HEK293 (cell line): ENCODE measurements at regions not wholly inside any gene's neighbourhood (a gene's known extent, or its start where the extent isn't known, plus 50 kb on each side); places are given as distances from the start of the nearest gene placed in this dataset.

Experiments
- CTCF ChIA-PET: fragments of 350-600 bp; formaldehyde crosslinking; extraction: SDS; loops from one replicate; lab custom pipeline; 2021; ENCODE audit warnings: antibody characterized with exemption; lab: Yijun Ruan, JAX
- POLR2A ChIA-PET: fragments of 300-600 bp; formaldehyde crosslinking; extraction: SDS; loops from one replicate; lab custom pipeline; 2020; ENCODE audit warnings: antibody characterized with exemption, inconsistent platforms; lab: Yijun Ruan, JAX
- H3K27ac ChIP-seq: fragments of 200-500 bp; sonication (Bioruptor generic); 2 replicates; pipeline ENCODE4 v1.5.1; 2014; ENCODE audit warnings: low read depth, low read length, control low read depth, inconsistent platforms; ENCODE audit errors: extremely low read depth
- H3K36me3 ChIP-seq, 2 experiments: fragments of 200-500 bp in 1 of 2; sonication (Bioruptor generic) in 1 of 2; 1 replicate in 1 of 2; 2 replicates in 1 of 2; pipeline ENCODE4 v1.5.1; 2014 to 2017; ENCODE audit warnings: inconsistent platforms in 2 of 2, low read length in 2 of 2; ENCODE audit not compliant: control insufficient read depth in 2 of 2, insufficient read depth in 1 of 2
- H3K4me1 ChIP-seq: fragments of 200-500 bp; sonication (Bioruptor generic); 2 replicates; pipeline ENCODE4 v1.5.1; 2014; ENCODE audit warnings: mild to moderate bottlenecking, low read length, inconsistent platforms; ENCODE audit not compliant: control insufficient read depth, insufficient read depth
- H3K4me3 ChIP-seq: 2 replicates; pipeline ENCODE4 v1.5.1; 2011; ENCODE audit warnings: low read depth, mild to moderate bottlenecking, control low read depth, low read length, moderate library complexity
- H3K9me3 ChIP-seq: fragments of 200-500 bp; sonication (Bioruptor generic); 2 replicates; pipeline ENCODE4 v1.5.1; 2014; ENCODE audit warnings: low read depth, low read length, inconsistent platforms; ENCODE audit not compliant: control insufficient read depth, insufficient read depth
- FEZF1 ChIP-seq: fragments of 450-650 bp; formaldehyde crosslinking; IDR thresholded peaks from 2 replicates; pipeline ENCODE4 v1.5.1; 2016; ENCODE audit warnings: missing biosample characterization, missing genetic modification characterization
- GFI1B ChIP-seq: fragments of 450-650 bp; formaldehyde crosslinking; IDR thresholded peaks from 2 replicates; pipeline ENCODE4 v1.5.1; 2016; ENCODE audit warnings: missing biosample characterization, missing genetic modification characterization
- GLI2 ChIP-seq: fragments of 450-650 bp; formaldehyde crosslinking; IDR thresholded peaks from 2 replicates; pipeline ENCODE4; 2017; ENCODE audit warnings: missing biosample characterization, missing genetic modification characterization, low read depth, borderline replicate concordance
- HOXA7 ChIP-seq: sonication (generic); formaldehyde crosslinking; IDR thresholded peaks from 2 replicates; pipeline ENCODE4 v1.8.1; 2022; ENCODE audit warnings: missing genetic modification reagents, borderline replicate concordance
- HOXD13 ChIP-seq: sonication (generic); formaldehyde crosslinking; IDR thresholded peaks from 2 replicates; pipeline ENCODE4 v1.8.0; 2022; ENCODE audit warnings: missing genetic modification reagents, borderline replicate concordance
- IKZF3 ChIP-seq: fragments of 450-650 bp; IDR thresholded peaks from 2 replicates; pipeline ENCODE4 v1.5.0; 2018; ENCODE audit warnings: missing biosample characterization, mild to moderate bottlenecking, missing genetic modification characterization, moderate library complexity
- KLF1 ChIP-seq: fragments of 450-650 bp; formaldehyde crosslinking; IDR thresholded peaks from 2 replicates; pipeline ENCODE4 v1.5.1; 2016; ENCODE audit warnings: missing biosample characterization, missing genetic modification characterization
- KLF10 ChIP-seq: fragments of 450-650 bp; IDR thresholded peaks from 2 replicates; pipeline ENCODE4 v1.5.1; 2018; ENCODE audit warnings: missing biosample characterization, mild to moderate bottlenecking, missing genetic modification characterization
- SP2 ChIP-seq: fragments of 450-650 bp; formaldehyde crosslinking; IDR thresholded peaks from 2 replicates; pipeline ENCODE4 v1.5.1; 2016; ENCODE audit warnings: missing biosample characterization, missing genetic modification characterization
- TRIM28 ChIP-seq: IDR thresholded peaks from 2 replicates; pipeline ENCODE4 v1.6.1; 2011; ENCODE audit warnings: low read length, control low read depth, borderline replicate concordance
- ZBTB48 ChIP-seq: fragments of 450-650 bp; formaldehyde crosslinking; IDR thresholded peaks from 2 replicates; pipeline ENCODE4 v1.5.1; 2016; ENCODE audit warnings: missing biosample characterization, missing genetic modification characterization
- ZEB2 ChIP-seq: fragments of 450-650 bp; formaldehyde crosslinking; IDR thresholded peaks from 2 replicates; pipeline ENCODE4 v1.5.1; 2016; ENCODE audit warnings: missing biosample characterization, missing genetic modification characterization
- ZFP3 ChIP-seq: fragments of 450-650 bp; formaldehyde crosslinking; IDR thresholded peaks from 2 replicates; pipeline ENCODE4 v1.5.1; 2016; ENCODE audit warnings: low read depth, missing biosample characterization, missing genetic modification characterization
- ZNF10 ChIP-seq: fragments of 450-650 bp; formaldehyde crosslinking; IDR thresholded peaks from 2 replicates; pipeline ENCODE4 v1.5.1; 2017; ENCODE audit warnings: missing biosample characterization, missing genetic modification characterization
- ZNF169 ChIP-seq: fragments of 450-650 bp; formaldehyde crosslinking; IDR thresholded peaks from 2 replicates; pipeline ENCODE4 v1.5.1; 2016; ENCODE audit warnings: missing biosample characterization, missing genetic modification characterization
- ZNF214 ChIP-seq: fragments of 450-650 bp; formaldehyde crosslinking; IDR thresholded peaks from 2 replicates; pipeline ENCODE4 v1.5.1; 2017; ENCODE audit warnings: missing biosample characterization, mild to moderate bottlenecking, missing genetic modification characterization, borderline replicate concordance
- ZNF223 ChIP-seq: fragments of 450-650 bp; formaldehyde crosslinking; IDR thresholded peaks from 2 replicates; pipeline ENCODE4 v1.5.1; 2016; ENCODE audit warnings: missing biosample characterization, missing genetic modification characterization
- ZNF311 ChIP-seq: fragments of 450-650 bp; formaldehyde crosslinking; IDR thresholded peaks from 2 replicates; pipeline ENCODE4 v1.5.1; 2017; ENCODE audit warnings: missing biosample characterization, missing genetic modification characterization, borderline replicate concordance
- ZNF324 ChIP-seq: fragments of 450-650 bp; formaldehyde crosslinking; IDR thresholded peaks from 2 replicates; pipeline ENCODE4 v1.5.1; 2016; ENCODE audit warnings: missing biosample characterization, missing genetic modification characterization
- ZNF350 ChIP-seq: fragments of 450-650 bp; formaldehyde crosslinking; IDR thresholded peaks from 2 replicates; pipeline ENCODE4 v1.5.0; 2017; ENCODE audit warnings: missing biosample characterization, mild to moderate bottlenecking, missing genetic modification characterization
- ZNF366 ChIP-seq: fragments of 450-650 bp; formaldehyde crosslinking; conservative IDR thresholded peaks from 2 replicates; pipeline ENCODE4 v1.5.1; 2016; ENCODE audit warnings: missing biosample characterization, missing genetic modification characterization
- ZNF423 ChIP-seq: fragments of 450-650 bp; formaldehyde crosslinking; IDR thresholded peaks from 2 replicates; pipeline ENCODE4 v1.5.1; 2016; ENCODE audit warnings: missing biosample characterization, missing genetic modification characterization
- ZNF426 ChIP-seq: fragments of 450-650 bp; formaldehyde crosslinking; IDR thresholded peaks from 2 replicates; pipeline ENCODE4 v1.5.1; 2017; ENCODE audit warnings: missing biosample characterization, missing genetic modification characterization, mild to moderate bottlenecking, inconsistent platforms, moderate library complexity
- ZNF544 ChIP-seq: fragments of 450-650 bp; formaldehyde crosslinking; IDR thresholded peaks from 2 replicates; pipeline ENCODE4 v1.5.0; 2017; ENCODE audit warnings: missing biosample characterization, missing genetic modification characterization
- ZNF549 ChIP-seq: fragments of 450-650 bp; IDR thresholded peaks from 2 replicates; pipeline ENCODE4 v1.5.1; 2018; ENCODE audit warnings: missing biosample characterization, missing genetic modification characterization, mild to moderate bottlenecking, inconsistent platforms, moderate library complexity
- ZNF629 ChIP-seq: fragments of 450-650 bp; formaldehyde crosslinking; IDR thresholded peaks from 2 replicates; pipeline ENCODE4 v1.5.1; 2017; ENCODE audit warnings: missing biosample characterization, missing genetic modification characterization
- ZNF776 ChIP-seq: fragments of 450-650 bp; formaldehyde crosslinking; IDR thresholded peaks from 2 replicates; pipeline ENCODE4 v1.5.0; 2017; ENCODE audit warnings: missing biosample characterization, missing genetic modification characterization, borderline replicate concordance
- ZNF843 ChIP-seq: fragments of 450-650 bp; formaldehyde crosslinking; IDR thresholded peaks from 2 replicates; pipeline ENCODE4 v1.5.1; 2016; ENCODE audit warnings: missing biosample characterization, missing genetic modification characterization
- ZXDB ChIP-seq: fragments of 450-650 bp; formaldehyde crosslinking; IDR thresholded peaks from 2 replicates; pipeline ENCODE4 v1.5.1; 2016; ENCODE audit warnings: missing biosample characterization, missing genetic modification characterization
- TF ChIP-seq, protein P1 (sequence below): fragments of 450-650 bp; formaldehyde crosslinking; IDR thresholded peaks from 2 replicates; pipeline ENCODE4 v1.5.1; 2017; ENCODE audit warnings: missing biosample characterization, mild to moderate bottlenecking, missing genetic modification characterization, moderate library complexity
- TF ChIP-seq, protein P2 (sequence below): fragments of 450-650 bp; formaldehyde crosslinking; optimal IDR thresholded peaks from 2 replicates; pipeline ENCODE3; 2016; ENCODE audit warnings: missing biosample characterization, mild to moderate bottlenecking, missing genetic modification characterization
- TF ChIP-seq, protein P3 (sequence below): fragments of 450-650 bp; formaldehyde crosslinking; IDR thresholded peaks from 2 replicates; pipeline ENCODE4 v1.5.1; 2016; ENCODE audit warnings: missing biosample characterization, missing genetic modification characterization
- TF ChIP-seq, protein P4 (sequence below): fragments of 450-650 bp; formaldehyde crosslinking; IDR thresholded peaks from 2 replicates; pipeline ENCODE4 v1.5.1; 2016; ENCODE audit warnings: missing biosample characterization, missing genetic modification characterization

DNA sequence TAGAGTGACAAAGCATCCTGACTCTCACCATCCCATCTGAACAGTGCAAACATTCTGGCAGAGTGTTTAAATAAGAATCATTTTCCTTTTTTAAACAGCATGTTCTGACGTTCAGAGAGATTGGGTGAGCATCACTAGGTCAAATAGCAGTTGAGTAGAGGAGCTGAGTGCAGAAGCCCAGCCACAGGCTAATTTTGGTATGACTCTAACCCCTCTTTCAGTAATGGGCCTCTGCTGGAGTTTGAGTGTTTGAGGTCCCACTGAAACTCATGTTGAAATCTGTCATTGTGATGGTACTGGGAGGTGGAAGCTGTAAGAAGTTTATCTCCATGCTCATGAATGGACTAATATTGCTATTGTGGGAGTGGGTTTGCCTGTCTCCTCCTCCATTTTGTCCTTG, 194.4 kb downstream of the SALL1 start:
- H3K36me3 ChIP-seq = no peaks in the 10 kb centered on the region
- CTCF ChIA-PET = no interaction called here
- TF ChIP-seq, protein P1, sequence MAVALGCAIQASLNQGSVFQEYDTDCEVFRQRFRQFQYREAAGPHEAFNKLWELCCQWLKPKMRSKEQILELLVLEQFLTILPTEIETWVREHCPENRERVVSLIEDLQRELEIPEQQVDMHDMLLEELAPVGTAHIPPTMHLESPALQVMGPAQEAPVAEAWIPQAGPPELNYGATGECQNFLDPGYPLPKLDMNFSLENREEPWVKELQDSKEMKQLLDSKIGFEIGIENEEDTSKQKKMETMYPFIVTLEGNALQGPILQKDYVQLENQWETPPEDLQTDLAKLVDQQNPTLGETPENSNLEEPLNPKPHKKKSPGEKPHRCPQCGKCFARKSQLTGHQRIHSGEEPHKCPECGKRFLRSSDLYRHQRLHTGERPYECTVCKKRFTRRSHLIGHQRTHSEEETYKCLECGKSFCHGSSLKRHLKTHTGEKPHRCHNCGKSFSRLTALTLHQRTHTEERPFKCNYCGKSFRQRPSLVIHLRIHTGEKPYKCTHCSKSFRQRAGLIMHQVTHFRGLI (tag by site-specific recombination) = peak; percentile 92
- TF ChIP-seq, protein P2, sequence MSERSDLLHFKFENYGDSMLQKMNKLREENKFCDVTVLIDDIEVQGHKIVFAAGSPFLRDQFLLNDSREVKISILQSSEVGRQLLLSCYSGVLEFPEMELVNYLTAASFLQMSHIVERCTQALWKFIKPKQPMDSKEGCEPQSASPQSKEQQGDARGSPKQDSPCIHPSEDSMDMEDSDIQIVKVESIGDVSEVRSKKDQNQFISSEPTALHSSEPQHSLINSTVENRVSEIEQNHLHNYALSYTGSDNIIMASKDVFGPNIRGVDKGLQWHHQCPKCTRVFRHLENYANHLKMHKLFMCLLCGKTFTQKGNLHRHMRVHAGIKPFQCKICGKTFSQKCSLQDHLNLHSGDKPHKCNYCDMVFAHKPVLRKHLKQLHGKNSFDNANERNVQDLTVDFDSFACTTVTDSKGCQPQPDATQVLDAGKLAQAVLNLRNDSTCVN = no peak
- POLR2A ChIA-PET = no interaction called here
- H3K27ac ChIP-seq = no peak overlapping the region
- H3K4me1 ChIP-seq = no peaks in the 10 kb centered on the region
- no peak overlapping the region for H3K4me3 ChIP-seq
- H3K9me3 ChIP-seq = no peaks in the 10 kb centered on the region

DNA sequence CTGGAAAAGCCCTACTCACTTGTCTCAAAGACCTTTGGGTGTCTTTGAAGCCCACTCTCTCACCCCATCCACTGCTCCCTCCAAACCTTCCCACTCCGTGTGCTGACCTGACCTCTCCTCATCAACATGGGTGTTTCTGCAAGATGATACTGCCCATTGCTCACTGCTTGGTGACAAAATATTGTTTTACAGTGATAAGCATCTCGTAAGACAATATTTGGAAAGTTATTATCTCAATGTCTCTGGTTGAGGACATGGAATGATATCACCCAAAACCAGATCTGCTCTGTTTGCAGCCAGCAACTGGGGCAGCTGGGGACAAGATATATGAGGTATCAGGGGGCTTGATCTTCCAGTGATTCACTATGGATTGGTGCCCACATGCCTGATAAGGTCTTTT, 195.8 kb downstream of the SALL1 start:
- no peaks in the 10 kb centered on the region for H3K9me3 ChIP-seq
- no peak overlapping the region for H3K4me3 ChIP-seq
- ChIA-PET CTCF (interaction anchor here (0.7 kb wide), 1 partner anchor 827 kb away, joined by 3 read pairs; no protein-coding TSS in a partner anchor), POLR2A (interaction anchor here (0.7 kb wide), 1 partner anchor 1026 kb away, joined by 3 read pairs; no protein-coding TSS in a partner anchor)
- H3K27ac ChIP-seq = no peak overlapping the region
- H3K36me3 ChIP-seq = no peaks in the 10 kb centered on the region
- no peaks in the 10 kb centered on the region for H3K4me1 ChIP-seq
- TF ChIP-seq ZNF10 (tag by site-specific recombination) = peak; percentile 30; the same call in 1 of the 2 replicates
- TF ChIP-seq GFI1B = no peak
- no peak for TF ChIP-seq ZNF214 (tag by site-specific recombination)
- TF ChIP-seq ZNF366 = peak; percentile 41; the same call in 1 of the 2 replicates
- TF ChIP-seq ZNF311 (tag by site-specific recombination) = no peak
- TF ChIP-seq KLF1 (tag by site-specific recombination) = peak; percentile 19; the same call in 1 of the 2 replicates
- TF ChIP-seq ZNF169 (tag by site-specific recombination) = no peak
- TF ChIP-seq ZNF223 = no peak
- no peak for TF ChIP-seq ZNF423 (tag by site-specific recombination)
- TF ChIP-seq ZNF350 (tag by site-specific recombination) = no peak
- 0 out of 2 replicates have a peak, but pooled peaks have one; percentile 56 for TF ChIP-seq TRIM28
- TF ChIP-seq HOXA7 (CRISPR knock-in tag) = no peak
- no peak for TF ChIP-seq ZFP3
- no peak for TF ChIP-seq ZBTB48 (tag by site-specific recombination)
- TF ChIP-seq, protein P3, sequence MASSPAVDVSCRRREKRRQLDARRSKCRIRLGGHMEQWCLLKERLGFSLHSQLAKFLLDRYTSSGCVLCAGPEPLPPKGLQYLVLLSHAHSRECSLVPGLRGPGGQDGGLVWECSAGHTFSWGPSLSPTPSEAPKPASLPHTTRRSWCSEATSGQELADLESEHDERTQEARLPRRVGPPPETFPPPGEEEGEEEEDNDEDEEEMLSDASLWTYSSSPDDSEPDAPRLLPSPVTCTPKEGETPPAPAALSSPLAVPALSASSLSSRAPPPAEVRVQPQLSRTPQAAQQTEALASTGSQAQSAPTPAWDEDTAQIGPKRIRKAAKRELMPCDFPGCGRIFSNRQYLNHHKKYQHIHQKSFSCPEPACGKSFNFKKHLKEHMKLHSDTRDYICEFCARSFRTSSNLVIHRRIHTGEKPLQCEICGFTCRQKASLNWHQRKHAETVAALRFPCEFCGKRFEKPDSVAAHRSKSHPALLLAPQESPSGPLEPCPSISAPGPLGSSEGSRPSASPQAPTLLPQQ (tag by site-specific recombination) = no peak
- TF ChIP-seq HOXD13 = no peak
- TF ChIP-seq KLF10 = no peak
- TF ChIP-seq ZNF776 (tag by site-specific recombination) = no peak
- peak; percentile 78 for TF ChIP-seq ZEB2 (tag by site-specific recombination)
- peak; percentile 69 for TF ChIP-seq ZNF843 (tag by site-specific recombination)
- TF ChIP-seq ZNF324 = no peak
- TF ChIP-seq SP2 (tag by site-specific recombination) = no peak
- TF ChIP-seq ZNF549 (tag by site-specific recombination) = no peak
- no peak for TF ChIP-seq ZNF544 (tag by site-specific recombination)
- peak; percentile 50 for TF ChIP-seq ZNF629
- TF ChIP-seq FEZF1 = peak; percentile 68; the same call in 1 of the 2 replicates
- peak; percentile 23; the same call in 1 of the 2 replicates for TF ChIP-seq GLI2 (tag by site-specific recombination)
- TF ChIP-seq IKZF3 = no peak
- TF ChIP-seq, protein P4, sequence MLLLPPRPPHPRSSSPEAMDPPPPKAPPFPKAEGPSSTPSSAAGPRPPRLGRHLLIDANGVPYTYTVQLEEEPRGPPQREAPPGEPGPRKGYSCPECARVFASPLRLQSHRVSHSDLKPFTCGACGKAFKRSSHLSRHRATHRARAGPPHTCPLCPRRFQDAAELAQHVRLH (tag by site-specific recombination) = peak; percentile 18; the same call in 1 of the 2 replicates
- no peak for TF ChIP-seq ZNF426 (tag by site-specific recombination)
- peak; percentile 40; the same call in 1 of the 2 replicates for TF ChIP-seq ZXDB
